GM19023 (cell line): ENCODE measurements at regions not wholly inside any gene's neighbourhood (a gene's known extent, or its start where the extent isn't known, plus 50 kb on each side); places are given as distances from the start of the nearest gene placed in this dataset.
A peak's percentile ranks its signal among the peaks of the same experiment; 100 is the strongest.
"Not testable (repeated sequence)": the region's sequence is repeated elsewhere in the genome, so short reads cannot be mapped to it uniquely, and the experiment has no call there.

Experiments used
- ATAC-seq: cut with Tn5 transposase; IDR thresholded peaks from one replicate; pipeline ENCODE4 v1.9.1; 2021; ENCODE audit warnings: mild to moderate bottlenecking, moderate library complexity; ENCODE audit not compliant: unreplicated experiment

DNA sequence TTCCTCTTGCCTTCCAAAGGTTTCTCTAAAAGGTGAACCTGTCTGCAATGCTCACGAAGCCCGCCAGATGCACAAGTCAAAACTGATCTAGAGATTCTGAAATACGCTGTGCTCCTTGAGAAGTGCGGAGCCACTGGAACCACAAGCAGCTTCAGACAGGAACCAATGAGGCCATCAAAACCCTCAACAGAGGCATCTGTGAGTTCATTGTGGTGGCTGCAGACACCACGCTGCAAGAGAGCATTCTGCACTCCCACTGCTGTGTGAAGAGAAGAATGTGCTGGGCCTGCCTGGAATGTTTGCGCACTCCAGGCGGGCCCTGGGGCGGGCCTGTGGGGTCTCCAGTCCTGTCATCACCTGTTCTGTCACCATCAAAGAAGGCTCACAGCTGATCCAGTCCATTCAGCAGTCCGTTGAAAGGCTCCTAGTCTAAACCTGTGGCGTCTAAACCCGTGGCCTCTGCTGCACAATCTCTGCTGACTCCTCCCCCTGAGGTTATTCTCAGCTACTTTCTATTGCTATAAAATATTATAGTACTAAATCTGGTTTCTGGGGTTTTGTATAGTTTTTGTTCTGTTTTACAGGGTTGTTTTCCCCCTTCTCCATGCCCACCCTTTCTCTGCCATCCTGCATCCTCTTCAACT, 187.4 kb downstream of the FAM72C start:
- not testable (repeated sequence) for ATAC-seq

DNA sequence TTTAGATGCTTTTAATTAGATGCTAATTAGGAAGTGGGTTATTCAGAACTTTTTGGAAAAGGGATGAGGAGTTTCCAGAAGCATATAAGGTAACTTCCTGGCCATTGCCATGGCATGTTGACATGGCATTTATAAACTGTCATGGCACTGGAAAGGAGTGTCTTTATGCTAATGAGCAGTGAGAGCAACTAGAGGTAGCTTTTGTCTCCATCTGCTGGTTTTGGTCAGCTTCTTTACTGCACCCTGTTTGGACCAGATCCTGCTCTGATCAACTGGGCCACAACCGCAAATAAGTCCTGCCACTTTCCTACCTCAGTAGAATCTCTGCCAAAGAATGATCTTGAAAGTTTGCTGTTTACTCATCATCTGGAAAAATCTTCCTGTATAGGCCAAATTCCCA, 193.6 kb downstream of the FAM72C start:
- not testable (repeated sequence) for ATAC-seq

DNA sequence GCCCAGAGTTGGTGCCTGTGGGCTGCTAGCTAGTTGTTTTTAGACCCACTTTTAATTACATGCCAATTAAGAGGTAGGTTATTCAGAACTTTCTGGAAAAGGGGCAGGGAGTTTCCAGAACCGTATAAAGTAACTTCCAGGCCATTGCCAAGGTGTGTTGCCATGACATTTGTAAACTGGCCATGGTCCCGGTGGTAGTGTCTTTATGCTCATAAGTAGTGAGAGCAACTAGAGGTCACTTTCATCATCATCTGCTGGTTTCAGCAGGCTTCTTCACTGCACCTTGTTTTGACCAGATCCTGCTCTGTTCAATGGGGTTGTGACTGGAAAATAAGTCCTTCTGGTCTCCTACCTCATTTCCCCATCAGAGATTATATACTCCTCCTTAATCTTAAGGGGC, 207.0 kb downstream of the FAM72C start:
- ATAC-seq: not testable (repeated sequence)

DNA sequence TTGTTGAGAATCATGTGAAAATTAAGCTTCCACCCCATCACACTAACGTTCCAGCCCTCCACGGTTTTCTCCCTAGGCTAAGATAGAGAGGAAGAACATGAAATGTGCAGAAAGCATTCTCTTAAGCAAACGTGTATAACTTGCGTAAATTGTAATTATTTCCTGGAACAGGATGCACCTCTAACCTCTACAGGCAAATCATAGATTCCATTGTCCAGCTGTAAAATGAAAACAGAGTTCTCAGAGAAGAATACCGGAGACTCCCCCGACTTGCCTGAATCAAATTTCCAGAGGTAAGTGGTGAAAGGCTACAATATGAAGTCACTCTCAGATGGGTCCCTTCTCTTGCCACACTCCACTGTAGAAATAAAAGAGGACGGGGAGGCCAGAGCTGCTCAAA, 211.4 kb downstream of the FAM72C start:
- ATAC-seq: not testable (repeated sequence)

DNA sequence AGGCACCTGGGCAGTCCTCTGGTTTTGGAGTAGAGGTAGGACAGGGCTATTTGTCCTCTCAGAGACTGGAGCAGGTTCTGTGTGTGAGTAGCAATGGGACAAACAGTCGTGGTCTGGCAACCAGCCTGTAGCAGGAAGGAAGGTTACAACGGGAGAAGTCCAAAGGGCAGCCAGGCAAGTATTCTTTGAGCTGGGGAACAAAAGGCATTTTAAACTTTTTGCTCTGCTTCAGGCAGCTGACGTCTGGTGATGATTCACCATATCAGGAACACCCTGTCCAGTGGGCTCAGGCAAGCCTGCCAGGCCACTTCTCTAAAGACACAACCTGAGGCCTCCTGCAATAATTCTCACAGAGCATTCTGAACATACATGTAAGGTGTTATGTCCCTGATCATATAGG, 215.8 kb downstream of the FAM72C start:
- not testable (repeated sequence) for ATAC-seq

DNA sequence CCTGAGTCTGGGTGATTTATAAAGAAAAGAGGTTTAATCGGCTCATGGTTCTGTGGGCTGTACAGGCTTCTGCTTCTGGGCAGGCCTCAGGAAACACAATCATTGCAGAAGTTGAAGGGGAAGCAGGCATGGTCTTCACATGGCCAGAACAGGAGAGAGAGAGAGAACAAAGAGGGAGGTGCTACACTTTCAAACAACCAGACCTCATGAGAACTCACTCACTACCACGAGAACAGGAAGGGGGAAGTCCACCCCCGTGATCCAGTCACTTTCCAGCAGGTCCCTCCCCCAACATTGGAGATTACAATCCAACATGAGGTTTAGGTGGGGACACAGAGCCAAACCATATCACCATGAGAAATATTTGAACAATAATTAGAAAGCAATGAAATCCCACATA, 222.9 kb downstream of the FAM72C start:
- ATAC-seq: no peak

DNA sequence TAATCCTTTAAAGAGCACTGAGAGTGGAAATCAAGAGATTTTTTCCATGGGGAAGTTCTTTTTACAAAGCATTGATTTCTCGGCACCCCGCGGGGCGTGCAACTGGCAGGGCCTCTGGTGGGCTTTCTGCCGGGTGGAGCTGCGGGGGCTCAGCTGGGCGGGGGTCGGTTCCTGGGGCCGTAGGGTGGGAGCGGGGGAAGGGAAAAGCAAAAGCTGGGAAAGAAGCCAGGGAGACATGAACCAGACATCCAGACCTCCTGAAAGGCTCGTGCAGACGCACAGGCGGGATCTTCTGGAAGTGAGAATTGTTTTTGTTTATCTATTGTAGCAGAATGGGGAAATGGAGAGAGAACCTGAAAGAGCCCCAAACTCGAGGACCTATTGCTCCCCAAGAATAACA, 235.2 kb downstream of the FAM72C start:
- no peak for ATAC-seq

DNA sequence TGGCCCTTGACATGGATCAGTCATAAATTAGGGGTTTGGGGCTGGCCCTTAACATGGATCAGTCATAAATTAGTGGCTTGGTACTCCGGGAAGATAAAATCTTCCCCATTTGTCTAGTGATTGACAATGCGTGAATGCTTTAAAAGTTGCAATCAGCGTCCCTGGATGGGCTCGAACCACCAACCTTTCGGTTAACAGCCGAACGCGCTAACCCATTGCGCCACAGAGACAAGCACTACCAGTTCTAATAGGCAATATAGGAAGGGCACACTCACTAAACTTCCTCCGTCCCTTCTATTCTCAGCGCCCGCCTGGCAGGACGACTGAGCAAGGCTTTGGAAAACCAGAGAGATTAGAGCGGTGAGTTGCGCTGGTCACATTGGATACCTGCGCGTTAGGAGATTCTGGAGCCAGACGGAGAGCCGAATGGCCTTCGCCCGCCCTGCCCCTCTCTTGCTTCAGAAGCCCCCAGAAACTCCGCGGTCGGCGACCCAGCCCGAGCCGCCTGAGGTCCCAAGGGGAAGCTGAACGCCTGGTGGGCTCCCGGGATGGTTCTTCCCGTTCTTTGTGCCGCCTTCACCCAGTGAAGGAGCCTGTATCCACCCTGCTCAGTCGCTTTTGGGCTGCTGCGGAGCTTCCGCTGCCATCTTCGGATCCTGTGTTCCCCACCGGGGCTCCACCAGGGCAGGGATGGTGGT, 235.9 kb downstream of the FAM72C start:
- no peak for ATAC-seq

DNA sequence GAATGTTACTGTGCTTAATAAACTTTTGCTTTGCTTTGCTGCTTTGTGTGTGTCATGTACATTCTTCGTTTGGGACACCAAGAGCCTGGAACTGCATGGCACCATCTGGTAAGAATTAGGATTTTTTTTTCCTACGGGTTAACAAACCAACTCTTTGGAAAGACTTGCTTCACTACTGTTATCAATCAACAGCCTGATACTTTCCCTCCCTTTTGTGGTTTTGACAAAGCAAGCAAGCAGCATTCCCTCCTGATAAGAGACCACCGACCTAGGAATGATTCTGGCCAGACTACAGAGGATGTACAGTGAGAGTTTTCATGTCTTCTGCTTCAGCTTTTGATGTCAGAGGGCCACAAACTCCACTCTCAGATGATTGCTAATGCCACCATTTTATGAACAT, 237.5 kb downstream of the FAM72C start:
- ATAC-seq: not testable (repeated sequence)

DNA sequence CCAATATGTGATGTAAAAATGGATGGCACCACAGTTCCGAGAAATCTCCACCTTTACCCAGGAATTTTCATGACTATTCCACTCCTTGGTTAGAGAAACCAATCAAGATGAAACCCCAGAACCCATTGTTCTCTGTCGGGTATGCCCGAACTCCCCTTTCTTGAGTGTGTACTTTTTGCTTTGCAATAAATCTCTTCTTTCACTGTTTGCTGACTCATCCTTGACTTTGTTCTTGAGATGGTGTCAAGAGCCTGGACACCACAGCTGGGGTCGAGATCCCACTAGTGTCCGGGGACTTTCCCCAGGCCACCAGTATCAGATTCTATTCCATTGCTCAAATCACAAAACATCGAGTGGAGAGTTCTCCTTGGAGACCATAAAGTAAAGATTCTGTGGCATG, 240.9 kb downstream of the FAM72C start:
- not testable (repeated sequence) for ATAC-seq

DNA sequence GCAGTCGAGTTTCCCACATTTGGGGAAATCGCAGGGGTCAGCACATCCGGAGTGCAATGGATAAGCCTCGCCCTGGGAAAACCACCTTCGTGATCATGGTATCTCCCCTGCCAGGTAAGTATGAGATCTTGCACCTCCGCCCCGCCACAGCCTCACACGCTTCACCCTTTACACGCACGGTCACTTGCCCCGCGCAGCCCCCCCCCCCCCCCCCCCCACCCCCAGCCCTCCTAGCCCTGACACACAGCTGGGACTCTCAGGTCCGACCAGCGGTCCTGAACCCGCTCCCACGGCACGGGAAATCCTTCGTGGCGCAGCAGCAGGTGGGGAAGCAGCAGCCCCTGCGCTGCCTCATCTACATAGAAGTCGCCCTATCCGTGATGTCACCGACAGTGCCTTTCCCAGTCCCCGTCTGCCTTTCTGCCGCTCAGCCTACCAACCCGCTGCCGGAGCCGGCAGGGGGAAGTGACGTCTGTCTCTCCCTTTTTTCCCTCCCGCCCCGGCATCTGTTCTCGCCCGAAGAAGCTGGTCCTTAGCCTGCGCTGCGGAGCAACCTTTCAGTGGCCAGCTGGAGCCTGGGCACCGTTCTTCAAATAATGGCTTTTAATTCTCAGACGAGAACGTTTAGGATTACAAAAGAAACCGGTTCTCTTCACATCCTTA, 242.2 kb downstream of the FAM72C start:
- peak; percentile 73 for ATAC-seq

DNA sequence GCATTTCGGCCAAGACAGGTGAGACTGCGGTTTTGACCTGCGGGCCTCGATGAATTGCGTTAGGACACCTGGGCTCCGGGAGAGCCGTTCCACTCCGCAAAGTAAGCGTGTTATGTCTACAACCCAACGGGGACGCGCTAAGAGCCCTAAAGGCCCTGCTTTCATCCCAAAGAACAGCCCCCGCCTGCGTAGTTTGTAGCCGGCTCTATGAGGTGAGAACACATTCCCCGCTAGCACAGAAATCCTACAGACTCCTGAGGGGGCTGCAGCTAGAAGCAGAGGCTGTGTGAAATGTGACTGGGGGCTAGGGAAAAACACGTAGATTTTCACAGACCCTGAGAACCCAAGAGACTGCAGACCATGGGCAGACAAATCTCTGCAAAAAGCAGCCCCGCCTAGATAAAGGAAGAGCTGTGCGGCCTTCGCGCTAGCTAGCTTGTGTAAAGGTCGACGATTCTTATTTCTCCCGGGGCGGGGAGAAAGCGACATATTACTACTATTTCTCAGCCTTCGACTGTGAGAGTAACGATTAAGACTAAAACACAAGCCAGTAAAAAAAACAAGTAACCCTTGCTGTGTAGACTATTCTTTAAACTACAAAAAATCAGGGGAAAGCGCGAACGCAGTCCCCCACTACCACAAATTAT, 242.9 kb downstream of the FAM72C start:
- ATAC-seq: peak; percentile 94

DNA sequence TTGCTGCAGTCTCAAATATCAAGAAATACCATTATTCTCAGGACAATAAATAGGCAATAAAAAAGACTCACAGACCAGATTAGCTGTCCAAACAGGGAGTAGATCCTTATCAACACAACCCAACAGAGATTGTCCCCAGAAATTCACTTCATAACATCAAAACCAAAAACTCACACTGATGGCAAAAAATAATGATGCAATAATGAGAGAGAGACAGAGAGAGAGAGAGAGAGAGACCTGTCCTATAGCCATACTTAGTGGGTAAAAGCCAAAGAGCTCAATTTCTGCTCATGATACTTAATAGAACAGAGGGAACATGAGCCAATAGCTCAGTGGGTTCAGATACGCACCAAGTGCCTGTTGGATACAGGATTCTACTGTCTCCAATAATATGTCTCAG, 244.5 kb downstream of the FAM72C start:
- ATAC-seq: no peak

DNA sequence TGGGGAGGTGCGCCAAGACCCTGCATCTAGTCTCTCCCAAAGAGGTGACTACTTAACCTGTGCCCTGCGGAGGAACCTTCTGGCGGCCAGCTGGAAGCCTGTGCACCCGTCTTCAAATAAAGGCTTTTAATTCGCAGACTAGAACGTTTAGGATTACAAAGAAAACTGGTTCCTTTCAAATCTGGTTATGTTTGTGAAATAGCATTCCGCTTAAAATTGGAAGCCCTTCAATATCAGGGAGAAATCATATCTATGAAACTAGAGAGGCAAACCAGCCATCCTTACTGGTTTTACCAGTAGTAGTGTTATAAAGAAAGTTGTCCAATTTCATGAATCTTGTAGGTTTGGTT, 250.8 kb downstream of the FAM72C start:
- ATAC-seq: no peak

DNA sequence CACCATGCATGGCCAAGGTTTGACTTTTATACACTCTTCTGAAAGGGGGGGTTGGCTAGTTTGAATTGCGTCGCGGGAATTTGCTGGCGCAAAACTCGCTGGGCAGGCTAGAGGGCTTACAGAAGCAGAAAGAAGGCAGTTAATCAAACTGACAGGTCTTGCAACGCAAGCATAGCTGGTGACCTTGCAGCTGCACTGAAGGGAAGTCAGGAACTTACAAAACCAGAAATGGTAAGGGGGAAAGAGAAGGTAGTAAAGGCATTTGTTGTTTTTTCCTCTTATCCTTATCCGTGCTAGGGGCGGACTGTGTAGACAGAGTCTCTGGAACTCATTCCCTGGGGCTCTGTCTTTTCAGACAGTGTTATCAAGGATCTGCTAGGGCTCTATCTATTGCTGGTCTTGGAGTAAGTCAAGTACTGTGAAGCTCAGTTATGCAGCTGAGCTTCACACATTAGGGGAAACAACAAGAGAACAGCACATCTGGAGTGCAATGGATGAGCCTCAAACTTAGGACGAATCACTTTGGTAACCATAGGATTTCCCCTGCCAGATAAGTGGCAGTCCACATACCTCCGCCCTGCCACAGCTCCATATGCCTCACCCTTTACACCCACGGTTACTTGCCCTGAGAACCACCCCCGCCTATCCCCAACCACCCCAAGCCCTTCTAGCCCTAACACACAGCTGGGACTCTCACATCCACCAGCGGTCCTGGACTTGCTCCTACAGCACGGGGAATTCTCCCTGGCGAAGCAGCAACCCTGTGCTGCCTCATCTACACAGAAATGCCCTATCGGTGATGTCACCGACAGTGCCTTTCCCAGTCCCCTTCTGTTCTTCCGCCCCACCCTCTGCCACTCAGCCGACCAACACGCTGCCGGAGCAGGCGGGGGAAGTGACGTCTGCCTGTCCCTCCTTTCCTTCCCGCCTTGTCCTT, 251.4 kb downstream of the FAM72C start:
- no peak for ATAC-seq

DNA sequence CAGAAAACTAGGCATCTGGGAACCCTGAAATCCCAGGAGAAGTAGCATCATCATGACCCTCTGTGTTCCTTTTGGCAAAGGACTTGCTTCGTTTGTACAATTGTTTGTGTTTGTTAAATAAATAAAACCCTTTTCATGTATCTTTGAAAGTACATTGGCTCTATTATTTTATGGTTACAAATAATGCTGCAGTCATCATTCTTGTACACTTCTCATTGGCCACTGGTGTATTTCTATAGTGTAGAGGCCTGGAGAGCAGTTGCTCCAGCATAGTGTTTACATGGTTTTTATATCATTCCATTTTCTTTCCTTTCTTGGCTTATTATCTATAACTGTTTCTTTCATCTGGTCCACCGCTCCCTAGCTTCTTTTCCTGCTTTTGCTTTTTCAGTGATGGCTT, 253.3 kb downstream of the FAM72C start:
- ATAC-seq: no peak

DNA sequence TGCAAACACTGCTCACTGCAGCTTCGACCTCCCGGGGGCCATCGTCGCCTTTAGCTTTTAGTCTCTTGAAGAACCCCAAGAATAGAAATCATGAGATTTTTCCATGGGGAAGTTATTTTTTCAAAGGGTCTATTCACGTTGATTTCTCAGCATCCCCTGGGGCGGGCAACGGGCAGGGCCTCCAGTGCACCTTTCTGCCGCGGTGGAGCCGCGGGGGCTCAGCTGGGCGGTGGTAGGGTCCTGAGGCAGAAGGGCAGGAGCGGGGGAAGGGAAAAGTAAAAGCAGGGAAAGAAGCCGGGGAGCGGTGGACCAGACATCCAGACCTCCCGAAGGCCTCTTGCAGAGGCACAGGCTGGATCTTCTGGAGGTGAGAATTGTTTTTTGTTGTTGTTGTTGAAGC, 253.8 kb downstream of the FAM72C start:
- ATAC-seq: no peak

DNA sequence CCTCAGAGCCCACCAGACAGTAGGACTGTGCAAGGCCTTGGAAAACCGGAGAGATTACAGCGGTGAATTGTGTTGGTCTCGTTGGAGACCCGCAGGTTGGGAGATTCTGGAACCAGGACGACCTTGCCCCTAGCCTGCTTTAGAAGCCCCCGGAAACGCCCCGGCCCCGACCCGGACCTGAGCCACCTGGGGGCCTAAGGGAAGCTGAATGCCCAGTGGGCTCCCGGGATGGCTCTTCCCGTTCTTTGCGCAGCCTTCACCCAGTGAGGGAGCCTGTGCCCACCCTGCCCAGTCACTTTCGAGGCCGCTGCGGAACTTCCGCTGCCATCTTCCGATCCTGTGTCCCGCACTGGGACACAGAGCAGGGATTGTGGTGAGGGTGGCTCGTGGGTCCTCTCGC, 254.4 kb downstream of the FAM72C start:
- ATAC-seq: no peak

DNA sequence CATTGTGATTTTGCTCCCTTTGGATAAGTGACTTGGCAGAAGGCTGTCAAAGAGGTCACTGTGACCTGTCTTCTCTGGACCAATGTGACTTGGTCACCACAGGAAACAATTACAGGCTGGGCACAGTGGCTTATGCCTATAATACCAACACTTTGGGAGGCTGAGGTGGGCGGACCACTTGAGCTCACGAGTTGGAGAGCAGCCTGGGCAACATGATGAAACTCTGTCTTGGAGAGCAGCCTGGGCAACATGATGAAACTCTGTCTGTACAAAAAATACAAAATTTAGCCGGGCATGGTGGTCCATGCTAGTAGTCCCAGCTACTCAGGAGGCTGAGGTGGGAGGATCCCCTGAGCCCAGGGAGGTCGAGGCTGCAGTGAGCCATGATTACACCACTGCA, 256.9 kb downstream of the FAM72C start:
- ATAC-seq: not testable (repeated sequence)

DNA sequence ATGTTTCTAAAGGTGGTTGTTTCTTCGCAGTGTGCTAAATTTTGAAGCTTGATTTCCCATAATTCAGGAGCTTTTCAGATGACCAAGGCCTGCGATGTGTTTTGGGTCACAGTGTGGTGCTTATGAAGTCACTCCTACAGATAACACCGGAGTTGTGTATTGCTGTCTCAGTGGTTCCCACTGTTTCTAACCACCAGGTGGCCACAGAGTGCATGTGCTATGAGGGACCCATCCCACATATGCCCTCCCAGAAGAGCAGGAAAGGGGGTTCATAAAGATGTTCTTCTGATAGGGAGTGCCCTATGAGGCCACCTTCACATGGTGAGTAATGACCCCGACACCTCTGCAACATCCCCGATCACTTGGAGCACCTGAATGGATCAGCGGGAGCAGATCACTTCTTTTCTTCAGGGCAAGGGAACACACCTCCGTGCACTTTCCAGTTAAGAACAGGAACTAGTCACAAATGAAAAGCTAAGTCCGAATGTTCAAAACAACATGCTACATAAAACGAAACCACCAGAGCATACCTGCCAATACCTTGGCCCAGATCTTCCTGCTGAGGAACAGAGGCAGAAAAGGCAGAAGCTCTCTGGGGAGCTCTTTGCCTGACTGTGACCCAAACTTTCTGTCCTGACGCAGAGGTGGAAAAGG, 262.1 kb downstream of the FAM72C start:
- ATAC-seq: not testable (repeated sequence)
